NCI-H460 (cell line): ENCODE measurements at regions not wholly inside any gene's neighbourhood (a gene's known extent, or its start where the extent isn't known, plus 50 kb on each side); places are given as distances from the start of the nearest gene placed in this dataset.
"Not testable (repeated sequence)": the region's sequence is repeated elsewhere in the genome, so short reads cannot be mapped to it uniquely, and the experiment has no call there.

Experiments used
- DNase-seq: peaks from one replicate; pipeline ENCODE4 v3.0.0-alpha.2; 2016; ENCODE audit warnings: low read depth; ENCODE audit errors: extremely low read depth

DNA sequence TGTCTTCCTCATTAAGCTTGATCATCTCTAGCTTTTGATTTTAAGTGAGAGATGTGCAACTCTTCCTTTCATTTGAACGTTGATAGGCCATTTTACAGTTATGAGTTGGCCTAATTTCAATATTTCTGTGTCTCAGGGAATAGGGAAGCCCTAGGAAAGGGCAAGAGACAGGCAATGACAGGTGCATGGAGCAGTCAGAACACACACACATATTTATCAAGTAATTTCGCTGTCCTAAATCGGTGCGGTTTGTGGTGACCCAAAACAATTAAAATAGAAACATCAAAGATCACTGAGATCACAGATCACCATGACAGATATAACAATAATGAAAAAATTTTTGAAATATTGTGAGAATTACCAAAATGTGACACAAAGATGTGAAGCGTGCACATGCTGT lies 87.7 kb upstream of the LSM6 start:
- no peak for DNase-seq

DNA sequence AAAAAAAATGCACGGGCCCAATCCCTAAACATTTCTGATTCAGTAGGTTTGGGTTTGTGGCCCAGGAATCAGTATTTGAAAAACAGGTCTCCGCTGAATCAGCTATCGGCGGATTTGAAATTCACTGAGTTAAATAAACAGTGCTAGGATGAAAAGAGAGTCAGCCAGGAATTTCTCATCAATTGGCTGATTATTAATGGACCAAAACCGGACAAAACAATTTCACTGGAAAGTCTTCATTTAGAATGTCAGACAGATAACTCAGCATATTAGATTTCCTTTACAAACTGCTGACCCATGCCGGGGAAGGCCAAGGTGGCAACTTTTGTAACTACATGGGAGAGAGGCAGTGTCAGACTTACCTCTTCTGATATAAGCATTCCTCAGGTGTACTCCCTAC lies 99.4 kb upstream of the LSM6 start:
- DNase-seq, result no peak

DNA sequence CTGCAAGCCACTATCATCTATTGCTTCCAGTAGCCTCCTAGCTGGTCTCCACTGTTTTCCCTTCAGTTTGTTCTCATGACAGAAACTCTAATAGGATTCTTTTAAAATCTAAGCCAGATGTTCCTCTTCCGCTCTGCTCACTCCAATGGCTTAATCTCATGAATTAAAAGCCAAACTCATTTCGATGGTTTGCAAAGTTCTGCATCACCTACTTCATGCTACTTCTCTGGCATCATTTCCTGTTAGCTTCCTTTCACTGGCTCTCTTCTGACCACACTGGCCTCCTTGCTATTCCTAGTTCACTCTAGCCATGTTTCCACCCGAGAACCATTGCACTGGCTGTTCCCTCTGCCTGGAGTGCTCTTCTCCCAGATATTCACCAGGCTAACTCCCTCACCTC lies 102.0 kb upstream of the LSM6 start:
- no peak for DNase-seq

DNA sequence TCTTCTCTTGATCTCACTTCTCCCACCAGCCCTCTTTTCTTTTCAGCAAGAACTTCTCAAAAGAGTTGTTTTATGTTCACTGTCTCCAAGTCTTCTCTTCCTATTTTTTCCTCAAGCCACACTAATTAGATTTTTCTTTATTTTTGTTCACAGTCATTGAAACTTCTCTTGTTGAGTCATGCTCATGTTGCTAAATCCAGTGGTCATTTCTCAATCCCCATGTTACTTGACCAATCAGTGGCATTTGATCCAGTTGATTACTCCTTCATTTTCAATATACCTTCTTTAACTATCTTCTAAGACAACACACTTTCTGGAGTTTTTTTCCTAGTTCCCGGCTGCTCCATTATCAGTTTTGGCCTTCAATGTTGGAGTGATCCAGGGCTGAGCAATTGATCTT lies 103.1 kb upstream of the LSM6 start:
- DNase-seq, result no peak

DNA sequence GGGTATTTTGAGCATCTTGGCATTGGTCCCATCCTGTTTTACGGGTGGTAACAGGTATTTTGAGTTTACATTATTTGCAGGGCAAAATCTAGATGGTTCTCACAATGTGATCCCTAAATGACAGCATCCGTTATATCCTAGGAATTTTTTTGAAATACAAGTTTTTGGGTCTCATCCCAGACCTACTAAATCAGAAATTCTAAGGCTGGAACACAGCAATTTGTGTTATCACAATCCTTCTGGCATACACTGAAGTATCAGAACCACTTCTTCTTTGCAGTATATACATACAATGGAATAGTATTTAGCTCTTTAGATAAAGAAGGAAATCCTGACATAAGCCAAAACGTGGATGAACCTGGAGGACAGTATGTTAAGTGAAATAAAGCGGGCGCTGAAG lies 104.1 kb upstream of the LSM6 start:
- DNase-seq, result no peak

DNA sequence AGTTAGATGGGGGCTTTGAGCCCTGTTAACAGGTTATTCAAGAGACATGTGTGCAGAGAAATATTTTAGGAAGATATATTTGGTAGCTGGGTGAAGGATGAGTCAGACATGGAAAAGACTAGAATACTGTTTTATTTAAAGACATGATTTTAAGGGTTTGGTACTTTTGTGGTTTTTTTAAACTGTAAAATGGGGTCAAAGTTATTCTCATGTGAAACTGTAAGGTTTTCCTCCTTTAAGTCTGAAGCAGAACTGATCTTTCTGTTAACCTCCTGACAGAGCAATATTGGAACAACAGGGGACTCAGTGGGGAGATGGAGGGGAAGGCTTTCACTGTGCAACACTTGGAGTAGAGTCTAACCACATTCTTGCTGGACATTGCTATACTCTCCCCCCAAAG lies 112.4 kb upstream of the LSM6 start:
- no peak for DNase-seq

DNA sequence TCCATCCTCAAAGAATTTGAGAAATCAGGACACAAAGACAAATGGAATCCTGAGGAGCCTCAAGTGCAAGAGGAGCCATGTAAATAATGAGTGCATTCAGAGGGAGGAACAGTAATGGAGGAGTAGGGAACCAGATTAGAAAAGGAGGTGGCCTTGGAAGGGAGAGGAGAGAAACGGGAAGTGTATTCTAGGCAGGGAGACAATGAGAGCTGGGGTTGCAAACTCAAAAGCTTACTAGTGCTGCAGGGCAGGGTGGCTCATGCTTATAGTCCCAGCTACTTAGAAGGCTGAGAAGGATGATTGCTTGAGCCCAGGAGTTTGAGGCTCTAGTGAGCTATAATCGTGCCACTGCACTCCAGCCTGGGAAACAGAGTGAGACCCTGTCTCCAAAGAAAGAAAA lies 113.2 kb upstream of the LSM6 start:
- DNase-seq, result no peak

DNA sequence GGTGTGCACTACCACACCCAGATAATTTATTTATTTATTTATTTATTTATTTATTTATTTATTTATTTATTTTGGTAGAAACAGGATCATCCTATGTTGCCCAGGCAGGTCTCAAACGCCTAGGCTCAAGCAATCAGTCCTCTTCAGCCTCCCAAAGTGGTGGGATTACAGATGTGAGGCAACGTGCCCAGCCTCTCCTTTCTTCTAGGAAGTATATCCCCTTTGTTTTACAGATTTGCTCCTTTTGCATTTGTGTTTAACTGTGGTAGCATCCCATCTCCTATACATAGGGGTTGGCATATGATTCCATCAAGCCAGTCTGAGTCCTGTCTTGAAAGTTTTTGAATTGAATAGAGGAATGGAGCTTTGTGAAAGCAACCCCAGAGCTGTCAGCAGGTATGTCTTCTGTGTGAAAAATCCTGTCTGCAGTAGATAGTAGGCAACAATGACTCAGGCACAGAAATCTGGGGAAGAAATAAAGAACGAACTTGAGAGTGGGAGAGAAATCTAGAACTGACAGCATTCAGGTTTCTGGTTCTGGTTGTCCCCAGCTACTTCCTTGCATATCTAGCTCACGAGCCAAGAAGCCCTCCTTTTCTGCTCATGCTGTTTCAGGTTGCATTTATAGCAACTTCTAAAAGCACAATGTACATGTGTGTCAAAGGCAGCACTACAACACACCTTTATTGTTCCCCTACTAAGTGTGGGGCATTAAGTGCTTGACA lies 113.7 kb upstream of the LSM6 start:
- no peak for DNase-seq

DNA sequence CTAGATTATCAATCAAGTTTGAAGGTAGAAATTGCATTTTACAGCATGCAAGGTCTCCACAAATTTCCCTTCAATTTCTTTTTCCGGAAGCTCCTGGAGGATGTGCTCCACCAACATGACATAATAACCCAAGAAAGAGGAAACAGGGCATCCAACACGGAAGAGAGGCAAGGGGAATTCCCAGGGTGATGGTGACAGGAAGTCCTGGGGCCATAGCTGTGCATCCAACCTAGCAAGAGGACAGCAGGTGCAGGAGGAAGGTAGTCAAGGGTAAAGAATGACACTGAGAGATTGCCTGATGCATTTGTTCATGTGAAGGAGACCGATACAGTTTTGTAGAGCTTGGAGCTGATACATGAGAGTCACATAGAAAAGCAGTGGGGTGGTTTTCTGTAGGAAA lies 115.7 kb upstream of the LSM6 start:
- no peak for DNase-seq

DNA sequence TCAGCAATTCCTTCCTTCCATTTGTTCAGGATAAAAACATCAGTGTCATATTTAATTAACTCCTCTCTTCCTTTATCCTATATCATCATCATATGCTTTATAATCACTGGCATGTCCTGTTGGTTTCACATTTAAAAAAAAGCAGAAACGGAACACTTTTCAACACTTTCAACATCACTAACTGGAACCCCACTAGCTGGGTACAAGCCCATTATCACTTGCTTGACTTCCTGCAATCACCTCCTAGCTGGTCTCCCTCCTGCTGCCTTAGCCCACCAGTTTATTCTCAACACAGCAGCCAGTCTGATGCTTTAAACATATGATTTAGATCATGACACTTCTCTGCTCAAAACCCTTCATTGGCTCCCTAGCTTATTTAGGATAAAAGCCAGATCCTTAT lies 116.4 kb upstream of the LSM6 start:
- no peak for DNase-seq

DNA sequence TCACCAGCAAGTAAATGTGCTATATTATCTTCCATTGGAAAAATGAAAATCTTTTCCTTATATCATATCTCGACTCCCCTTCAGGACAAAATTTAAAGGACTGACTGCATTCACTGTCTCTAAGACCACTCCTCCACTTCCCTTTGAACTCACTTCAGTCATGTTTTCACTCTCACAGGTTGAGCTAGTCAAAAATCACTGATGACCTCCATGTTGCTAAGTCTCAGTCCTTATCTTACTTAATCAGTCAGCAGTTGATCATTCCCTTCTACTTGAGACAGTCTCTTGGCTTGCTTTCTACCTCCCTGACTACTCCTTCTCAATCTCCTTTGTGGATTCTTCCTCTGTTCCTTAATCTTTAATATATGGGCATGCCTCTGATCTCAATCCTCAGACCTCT lies 117.0 kb upstream of the LSM6 start:
- DNase-seq, result no peak

DNA sequence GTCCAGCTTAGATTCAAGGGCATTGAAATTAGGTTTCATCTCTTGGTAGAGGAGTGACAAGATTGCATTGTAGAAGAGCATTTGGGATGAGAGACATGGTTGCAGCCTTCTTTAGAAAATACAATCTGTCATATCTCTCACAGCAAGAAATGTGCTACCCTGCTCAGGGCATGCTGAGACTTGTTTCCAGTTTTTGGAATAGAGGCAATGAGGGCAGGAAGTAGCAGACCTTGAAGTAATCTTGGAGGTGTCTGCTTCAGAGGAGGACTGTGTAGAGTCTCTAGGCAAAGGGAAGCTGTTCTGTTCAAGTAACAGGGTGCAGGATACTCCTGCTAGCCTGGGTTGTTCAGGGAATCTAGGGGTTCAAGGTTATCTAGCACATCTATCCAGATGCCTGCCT lies 116.1 kb upstream of the ZNF827 start:
- no peak for DNase-seq

DNA sequence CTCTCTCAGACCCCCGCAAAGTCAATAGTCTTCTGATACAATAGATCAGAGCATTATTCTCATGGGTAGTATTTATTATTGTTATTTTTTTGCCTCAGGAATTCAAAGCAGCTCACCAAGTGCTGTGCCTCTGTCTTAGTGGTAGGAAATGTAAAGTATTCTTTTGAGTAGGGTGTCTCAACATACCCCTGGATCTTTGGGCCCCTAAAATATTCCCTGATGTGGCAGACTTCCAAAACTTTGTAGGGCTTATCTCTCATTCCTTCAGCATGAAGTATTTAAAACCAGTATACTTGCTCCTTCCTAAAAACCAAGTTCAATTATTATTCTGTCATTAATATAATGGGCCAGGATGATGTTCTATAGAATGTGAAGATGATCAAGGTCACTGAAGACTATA lies 115.3 kb upstream of the ZNF827 start:
- no peak for DNase-seq

DNA sequence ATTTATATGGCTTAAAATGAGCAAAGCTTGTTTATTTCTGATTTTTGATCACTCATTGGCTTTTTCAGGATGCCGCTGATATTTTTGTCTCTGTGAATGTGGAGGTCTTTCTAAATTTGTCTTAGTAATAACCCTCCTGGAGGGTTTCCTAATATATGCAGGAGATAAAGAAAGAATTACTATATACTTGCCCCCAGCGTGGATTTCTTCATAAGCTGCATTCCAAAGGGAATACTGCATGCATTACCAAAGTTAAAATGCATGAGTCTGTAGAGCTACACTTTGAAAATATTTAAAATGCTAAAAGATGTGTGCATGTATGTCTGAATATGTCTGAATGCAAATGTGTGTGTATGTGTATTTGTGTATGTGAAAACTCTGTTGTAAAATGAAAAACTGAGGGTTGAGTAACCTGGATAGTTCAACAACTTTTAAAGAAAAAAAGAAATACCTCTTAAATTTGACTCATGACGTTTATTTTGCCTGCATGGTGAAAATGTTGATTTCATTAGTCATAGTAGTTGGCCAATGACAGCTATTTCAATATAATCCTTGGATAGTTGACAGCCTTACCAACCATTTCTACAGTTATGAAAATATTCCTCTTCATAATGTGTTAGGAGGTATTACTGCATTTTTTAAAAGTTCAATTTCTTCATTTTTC lies 113.2 kb upstream of the ZNF827 start:
- no peak for DNase-seq

DNA sequence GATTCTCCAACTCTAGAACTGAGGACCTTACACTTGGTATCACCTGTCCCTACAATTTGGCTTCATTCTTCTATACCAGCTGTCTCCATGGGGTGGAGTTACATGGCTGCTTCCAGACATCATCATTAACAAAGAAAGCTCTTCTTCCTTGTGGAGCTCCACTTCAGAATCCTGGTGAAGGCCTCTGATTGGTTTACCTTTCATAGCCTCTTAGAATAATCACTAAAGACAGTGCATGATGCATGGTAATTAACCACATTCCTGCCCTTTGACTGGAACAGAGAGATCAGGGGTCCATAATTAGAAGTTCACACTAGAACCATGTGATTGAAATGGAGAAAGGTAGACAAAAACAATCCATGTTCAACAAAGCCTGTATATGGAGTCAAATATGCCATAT lies 112.6 kb upstream of the ZNF827 start:
- no peak for DNase-seq

DNA sequence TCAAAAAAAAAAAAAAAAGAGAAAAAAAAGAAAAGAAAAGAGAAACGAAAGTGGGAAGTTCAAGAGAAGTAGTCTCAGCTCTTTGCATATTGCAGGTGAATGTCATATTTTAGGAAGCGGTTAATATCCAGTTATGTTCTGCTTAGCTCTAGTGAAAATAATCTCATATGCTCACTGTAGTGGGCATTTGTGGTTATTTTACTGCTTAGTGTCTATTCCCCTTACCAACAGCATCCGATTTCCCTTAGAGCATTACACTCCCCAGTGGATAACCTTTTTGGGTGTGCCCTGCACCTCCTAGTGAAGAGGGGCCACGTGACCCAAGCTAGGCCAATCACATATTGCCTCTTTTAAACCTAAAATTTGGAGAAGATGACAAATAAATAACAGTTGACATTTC lies 111.2 kb upstream of the ZNF827 start:
- no peak for DNase-seq

DNA sequence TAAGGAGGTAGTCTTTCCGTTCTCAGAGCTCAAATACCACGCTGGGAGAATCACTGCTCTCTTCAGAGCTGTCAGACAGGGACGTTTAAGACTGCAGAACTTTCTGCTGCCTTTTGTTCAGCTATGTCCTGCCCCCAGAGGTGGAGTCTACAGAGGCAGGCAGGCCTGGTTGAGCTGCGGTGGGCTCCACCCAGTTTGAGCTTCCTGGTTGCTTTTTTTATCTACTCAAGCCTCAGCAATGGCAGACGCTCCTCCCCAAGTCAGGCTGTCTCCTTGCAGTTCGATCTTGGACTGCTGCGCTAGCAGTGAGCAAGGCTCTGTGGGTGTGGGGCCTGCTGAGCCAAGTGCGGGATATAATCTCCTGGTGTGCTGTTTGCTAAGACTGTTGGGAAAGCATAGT lies 109.1 kb upstream of the ZNF827 start:
- DNase-seq, result not testable (repeated sequence)

DNA sequence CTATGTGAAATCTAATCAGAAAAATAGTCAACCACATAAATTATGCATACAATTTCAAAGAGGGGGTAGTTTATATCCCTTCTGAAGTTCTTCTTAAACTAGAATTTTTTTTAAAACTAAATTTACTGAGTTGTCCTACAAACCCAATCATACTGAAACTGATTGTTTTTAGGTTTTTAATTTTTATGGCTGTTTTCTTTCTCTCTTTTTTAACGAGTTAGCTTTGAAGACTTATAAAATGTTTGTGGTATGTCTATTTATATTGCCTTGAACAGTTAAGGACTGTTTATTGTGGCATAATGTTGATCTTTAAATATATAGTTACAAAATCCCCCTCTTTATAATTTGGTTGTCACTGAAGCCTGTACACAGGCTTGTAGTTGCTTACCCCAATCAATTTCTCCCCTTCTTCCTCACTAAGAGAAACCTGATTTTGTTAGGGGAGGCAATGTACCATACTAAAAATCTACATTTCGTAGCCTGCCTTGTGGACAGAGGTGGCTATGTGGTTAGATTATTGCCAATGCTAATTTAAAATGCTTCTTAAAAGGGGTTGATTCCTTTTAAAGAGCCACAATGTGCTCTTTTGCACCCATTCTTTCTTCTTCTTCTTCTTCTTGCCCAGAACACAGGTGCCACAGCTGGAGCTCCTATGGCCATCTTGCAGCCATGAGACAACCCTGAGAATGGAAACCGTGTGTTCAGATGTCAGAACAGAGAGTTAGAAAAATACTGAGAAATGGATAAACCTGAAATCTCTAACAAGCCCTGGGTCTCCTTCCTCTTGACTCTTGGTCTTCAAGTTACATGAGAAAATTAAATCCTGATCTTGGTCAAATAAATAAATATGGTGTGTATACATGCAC lies 102.7 kb upstream of the ZNF827 start:
- DNase-seq, result no peak

DNA sequence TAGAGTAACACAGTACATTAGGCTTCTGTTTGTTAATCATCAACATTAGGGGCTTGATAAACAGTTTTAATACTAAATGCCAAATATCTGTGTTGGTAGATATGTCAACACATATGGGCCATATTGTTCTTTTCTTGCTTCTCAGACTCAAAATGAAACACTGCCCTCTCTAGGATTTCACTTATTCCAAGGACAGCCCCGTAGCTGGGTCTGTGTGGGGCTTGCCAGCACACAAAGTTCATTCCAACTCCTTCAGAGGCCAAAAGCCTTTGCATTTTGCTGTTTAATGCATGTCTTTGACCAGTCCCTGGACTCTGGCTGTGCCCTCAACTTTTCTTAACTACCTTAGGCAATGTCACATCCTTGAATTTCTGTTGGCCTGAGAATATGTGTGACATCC lies 102.0 kb upstream of the ZNF827 start:
- no peak for DNase-seq

DNA sequence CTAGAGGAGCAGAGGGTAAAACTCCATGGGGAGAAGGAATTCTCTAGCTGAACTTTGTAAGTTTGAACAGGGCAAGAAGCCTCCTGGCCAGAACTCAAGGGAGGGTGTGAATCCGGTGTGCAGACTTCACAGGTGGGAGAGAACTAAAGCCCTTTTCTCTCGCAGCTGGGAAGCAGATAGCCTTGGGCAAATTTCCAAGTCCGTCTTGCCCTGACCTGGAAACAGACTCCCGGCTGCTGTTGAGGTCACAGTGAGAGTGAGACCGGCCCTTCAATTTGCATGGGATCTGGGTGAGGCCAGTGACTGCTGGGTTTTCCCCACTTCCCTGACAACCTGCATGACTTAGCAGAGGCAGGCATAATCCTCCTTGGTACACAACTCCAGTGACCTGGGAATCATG lies 94.5 kb upstream of the ZNF827 start:
- no peak for DNase-seq

DNA sequence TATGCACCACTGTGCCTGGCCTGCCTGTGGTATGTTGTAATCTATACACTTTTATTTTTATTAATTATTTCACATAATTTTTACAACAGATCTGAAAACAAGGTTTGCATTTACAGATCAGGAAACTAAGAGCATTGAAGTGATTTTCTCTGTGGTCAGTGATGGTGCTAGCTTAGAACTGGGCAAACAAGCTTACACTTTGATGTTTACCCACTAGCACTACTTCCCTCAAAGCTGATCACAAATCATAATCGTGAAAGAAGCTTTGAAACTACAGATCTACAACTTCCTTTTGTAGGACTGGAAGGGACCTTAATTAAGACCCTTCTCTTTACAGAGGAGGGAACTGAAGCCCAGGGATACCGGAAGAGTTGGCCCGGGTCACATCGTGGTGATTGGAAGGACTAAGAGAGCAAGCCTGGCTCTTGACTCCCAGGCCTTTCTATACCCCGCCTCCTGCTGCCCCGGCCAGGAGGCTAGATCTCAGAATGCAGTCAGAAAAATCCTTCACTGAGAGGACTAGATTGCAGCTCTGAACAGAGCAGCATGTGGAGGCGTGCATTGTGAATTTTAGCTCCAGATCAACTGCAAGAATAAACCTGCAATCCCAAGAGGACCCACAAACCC lies 93.7 kb upstream of the ZNF827 start:
- DNase-seq, result no peak
